Neuronal stem cell (in vitro differentiated cells): ENCODE measurements at regions not wholly inside any gene's neighbourhood (a gene's known extent, or its start where the extent isn't known, plus 50 kb on each side); places are given as distances from the start of the nearest gene placed in this dataset.

Experiments
- DNase-seq: peaks from one replicate; pipeline ENCODE4 v3.0.0-alpha.2; 2013; ENCODE audit warnings: low spot score
- H2AFZ ChIP-seq: one replicate; pipeline ENCODE4 v1.6.1; 2013; ENCODE audit warnings: mild to moderate bottlenecking, low read length, inconsistent platforms
- H2AK5ac ChIP-seq: 2 replicates; pipeline ENCODE4 v1.6.1; 2013; ENCODE audit warnings: low read depth, mild to moderate bottlenecking, inconsistent platforms, low read length, moderate library complexity, mixed read lengths
- H2BK120ac ChIP-seq: 2 replicates; pipeline ENCODE4 v1.6.1; 2013; ENCODE audit warnings: low read depth, mild to moderate bottlenecking, inconsistent platforms, low read length, moderate library complexity, mixed read lengths
- H2BK12ac ChIP-seq: one replicate; pipeline ENCODE4 v1.6.1; 2013; ENCODE audit warnings: low read length, inconsistent platforms
- H2BK15ac ChIP-seq: 2 replicates; pipeline ENCODE4 v1.6.1; 2013; ENCODE audit warnings: mild to moderate bottlenecking, low read length, inconsistent platforms, mixed read lengths
- H2BK5ac ChIP-seq: one replicate; pipeline ENCODE4 v1.6.1; 2013; ENCODE audit warnings: inconsistent platforms, mild to moderate bottlenecking, low read length, moderate library complexity
- H3K14ac ChIP-seq: one replicate; pipeline ENCODE4 v1.6.1; 2013; ENCODE audit warnings: low read length, inconsistent platforms
- H3K18ac ChIP-seq: 2 replicates; pipeline ENCODE4 v1.6.1; 2013; ENCODE audit warnings: low read length, inconsistent platforms
- H3K23ac ChIP-seq: 2 replicates; pipeline ENCODE4 v1.6.1; 2013; ENCODE audit warnings: low read depth, mild to moderate bottlenecking, mixed read lengths, low read length, inconsistent platforms; ENCODE audit not compliant: poor library complexity
- H3K27ac ChIP-seq: replicated peaks from 3 replicates; pipeline ENCODE4 v1.5.1; 2013; ENCODE audit warnings: low read length, inconsistent platforms
- H3K27me3 ChIP-seq, 3 experiments: 2 replicates each; pipeline ENCODE4 v1.6.1; 2013; ENCODE audit warnings: low read length in 3 of 3, mild to moderate bottlenecking in 2 of 3, inconsistent platforms in 1 of 3, low read depth in 1 of 3, mixed read lengths in 1 of 3, moderate library complexity in 1 of 3; ENCODE audit not compliant: control insufficient read depth in 3 of 3, insufficient read depth in 3 of 3
- H3K36me3 ChIP-seq, 2 donors: replicated peaks in 1 of 2; 2 replicates each; pipeline ENCODE4 v1.6.1; 2013; ENCODE audit warnings: low read length in 2 of 2; ENCODE audit not compliant: control insufficient read depth in 2 of 2, insufficient read depth in 2 of 2
- H3K4ac ChIP-seq: 2 replicates; pipeline ENCODE4 v1.6.1; 2013; ENCODE audit warnings: inconsistent platforms, mild to moderate bottlenecking, low read length, moderate library complexity
- H3K4me1 ChIP-seq, 2 donors: 1 replicate in 1 of 2; 2 replicates in 1 of 2; pipeline ENCODE4 v1.6.1; 2013; ENCODE audit warnings: low read length in 2 of 2, low read depth in 1 of 2; ENCODE audit not compliant: control insufficient read depth in 2 of 2, insufficient read depth in 1 of 2
- H3K4me2 ChIP-seq: one replicate; pipeline ENCODE4 v1.6.1; 2013; ENCODE audit warnings: mild to moderate bottlenecking, low read length, inconsistent platforms; ENCODE audit not compliant: insufficient read depth, poor library complexity, severe bottlenecking
- H3K4me3 ChIP-seq, 2 donors: 2 replicates each; pipeline ENCODE4 v1.5.1; 2013; ENCODE audit warnings: low read length in 2 of 2, mild to moderate bottlenecking in 2 of 2, inconsistent platforms in 1 of 2, moderate library complexity in 1 of 2
- H3K79me1 ChIP-seq: one replicate; pipeline ENCODE4 v1.6.1; 2013; ENCODE audit warnings: low read depth, mild to moderate bottlenecking, inconsistent platforms, low read length, moderate library complexity
- H3K9ac ChIP-seq: one replicate; pipeline ENCODE4 v1.6.1; 2013; ENCODE audit warnings: mild to moderate bottlenecking, low read depth, low read length, inconsistent platforms; ENCODE audit not compliant: poor library complexity
- H3K9me3 ChIP-seq, 2 donors: replicated peaks in 1 of 2; 2 replicates each; pipeline versions ENCODE3 to v1.6.1; 2013; ENCODE audit warnings: low read length in 2 of 2, mild to moderate bottlenecking in 2 of 2, inconsistent platforms in 1 of 2, low read depth in 1 of 2, mixed read lengths in 1 of 2, moderate library complexity in 1 of 2; ENCODE audit not compliant: control insufficient read depth in 2 of 2, insufficient read depth in 1 of 2
- H4K8ac ChIP-seq: one replicate; pipeline ENCODE4 v1.6.1; 2013; ENCODE audit warnings: low read depth, mild to moderate bottlenecking, inconsistent platforms, low read length, moderate library complexity
- H4K91ac ChIP-seq: one replicate; pipeline ENCODE4 v1.6.1; 2013; ENCODE audit warnings: low read length, low read depth, mild to moderate bottlenecking, inconsistent platforms; ENCODE audit not compliant: poor library complexity
- WGBS, 2 donors: extraction: QIAGEN DNeasy Blood & Tissue Kit; methylation state at CpG; one replicate each; pipeline ENCODE4 v1.1.7; 2013; ENCODE audit warnings: missing lambda C conversion rate in 2 of 2, mixed read lengths in 1 of 2; ENCODE audit not compliant: insufficient read length in 2 of 2, insufficient replicate concordance in 1 of 2; ENCODE audit errors: extremely low coverage in 2 of 2; 5-methylcytosine and 5-hydroxymethylcytosine counted together

- H3K4me2 ChIP-seq = no peak overlapping the region
- H3K9me3 ChIP-seq = peaks cover 0 to 2% of the 10 kb centered on the region in 2 donors
- WGBS, 2 donors = no CpG with 5 or more reads among the region's 26 CpGs
- no peak overlapping the region for H2BK120ac ChIP-seq
- no peaks in the 10 kb centered on the region for H3K4me1 ChIP-seq
- H3K4me3 ChIP-seq = no peak overlapping the region
- no peak overlapping the region for H3K4ac ChIP-seq
- H3K27ac ChIP-seq = no peak overlapping the region
- H2BK5ac ChIP-seq = no peak overlapping the region
- H4K91ac ChIP-seq = no peak overlapping the region
- H2BK15ac ChIP-seq = no peak overlapping the region
- H3K79me1 ChIP-seq = no peaks in the 10 kb centered on the region
- H3K9ac ChIP-seq = no peak overlapping the region
- H3K14ac ChIP-seq = no peak overlapping the region
- no peaks in the 10 kb centered on the region for H3K36me3 ChIP-seq
- H3K23ac ChIP-seq = no peak overlapping the region
- H3K18ac ChIP-seq = peak overlapping the region; percentile 11
- H3K27me3 ChIP-seq = no peaks in the 10 kb centered on the region
- H4K8ac ChIP-seq = no peak overlapping the region
- no peak overlapping the region for H2AFZ ChIP-seq
- no peak overlapping the region for H2BK12ac ChIP-seq
- peak overlapping the region; percentile 76 for H2AK5ac ChIP-seq
- no peak for DNase-seq
Measured at GRCh38 chr10:131625041-131625440, 275.8 kb upstream of the PPP2R2D start.

DNA sequence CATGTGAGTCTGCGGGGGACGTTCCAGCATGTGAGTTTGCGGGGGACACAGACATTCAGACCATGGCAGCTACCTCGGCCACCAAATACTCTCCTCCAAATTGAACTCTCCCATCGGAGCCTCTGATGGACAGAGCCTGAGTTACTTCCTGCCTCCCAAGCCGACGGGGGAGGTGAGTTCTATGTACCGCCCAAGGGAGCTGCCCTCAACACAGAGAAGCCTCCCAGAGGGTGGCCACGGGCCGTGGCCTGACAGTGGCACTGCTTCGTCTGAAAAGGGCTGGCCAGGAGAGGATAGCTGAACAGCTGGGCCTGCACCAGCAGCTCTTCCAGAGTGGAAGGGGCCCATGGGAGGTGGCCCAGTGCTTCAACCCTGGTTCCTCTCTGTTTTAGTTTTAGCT lies 274.5 kb upstream of the PPP2R2D start:
- Histone ChIP-seq H4K91ac (no peak overlapping the region), H2BK5ac (no peak overlapping the region), H2AK5ac (no peak overlapping the region), H3K18ac (no peak overlapping the region), H3K27ac (no peak overlapping the region), H3K9ac (no peak overlapping the region), H2BK15ac (no peak overlapping the region), H3K4me2 (no peak overlapping the region), H2BK12ac (no peak overlapping the region), H3K4ac (no peak overlapping the region), H3K4me1 (no peaks in the 10 kb centered on the region), H4K8ac (no peak overlapping the region), H3K79me1 (no peaks in the 10 kb centered on the region), H3K9me3 (peaks cover 0 to 2% of the 10 kb centered on the region in 2 donors), H2AFZ (no peak overlapping the region), H3K23ac (no peak overlapping the region), H3K27me3 (no peaks in the 10 kb centered on the region), H3K14ac (no peak overlapping the region), H2BK120ac (no peak overlapping the region), H3K4me3 (no peak overlapping the region), H3K36me3 (no peaks in the 10 kb centered on the region)
- WGBS, 2 donors = no CpG with 5 or more reads among the region's 11 CpGs
- DNase-seq = no peak

GRCh38 chr10:131629026-131629770 lies 271.6 kb upstream of the PPP2R2D start:
- no peak overlapping the region for H3K9ac ChIP-seq
- H3K4me3 ChIP-seq = no peak overlapping the region
- H3K27me3 ChIP-seq = no peaks in the 10 kb centered on the region
- no peak overlapping the region for H2BK12ac ChIP-seq
- H3K23ac ChIP-seq = no peak overlapping the region
- no peak overlapping the region for H2AFZ ChIP-seq
- DNase-seq = no peak
- no peak overlapping the region for H3K18ac ChIP-seq
- H4K91ac ChIP-seq = no peak overlapping the region
- H2AK5ac ChIP-seq = no peak overlapping the region
- no peak overlapping the region for H4K8ac ChIP-seq
- no peaks in the 10 kb centered on the region for H3K36me3 ChIP-seq
- H3K27ac ChIP-seq = no peak overlapping the region
- H2BK5ac ChIP-seq = no peak overlapping the region
- WGBS, 2 donors = no CpG with 5 or more reads among the region's 4 CpGs
- no peaks in the 10 kb centered on the region for H3K79me1 ChIP-seq
- no peak overlapping the region for H2BK120ac ChIP-seq
- H3K14ac ChIP-seq = no peak overlapping the region
- no peak overlapping the region for H3K4me2 ChIP-seq
- H2BK15ac ChIP-seq = no peak overlapping the region
- peaks cover 0 to 2% of the 10 kb centered on the region in 2 donors for H3K9me3 ChIP-seq
- no peak overlapping the region for H3K4ac ChIP-seq
- H3K4me1 ChIP-seq = no peaks in the 10 kb centered on the region

DNA sequence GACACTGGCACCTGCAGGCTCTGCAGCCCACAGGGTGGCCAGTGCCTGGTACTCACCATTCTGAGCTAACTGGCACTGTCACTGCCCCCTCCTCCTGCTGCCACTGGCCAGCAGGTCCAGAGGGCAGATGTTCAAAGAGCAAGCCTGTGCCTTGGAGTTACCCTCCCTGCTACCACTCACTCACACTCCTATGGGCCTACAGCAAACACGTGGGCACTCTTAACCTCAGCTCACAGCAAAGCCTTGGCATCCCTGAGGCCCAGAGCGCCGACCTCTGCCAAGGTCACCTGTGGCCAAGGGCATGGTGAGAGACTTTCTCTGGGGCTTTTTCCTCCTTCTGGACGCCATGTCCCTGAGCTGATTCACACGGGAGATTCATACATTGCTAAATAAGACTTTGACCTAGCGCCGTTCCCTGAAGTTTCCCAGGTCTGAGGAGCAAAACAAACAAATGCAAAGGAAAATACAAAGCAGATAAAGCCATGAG lies 270.0 kb upstream of the PPP2R2D start:
- no peak overlapping the region for H2BK120ac ChIP-seq
- H3K27me3 ChIP-seq = no peaks in the 10 kb centered on the region
- H3K79me1 ChIP-seq = no peaks in the 10 kb centered on the region
- H3K23ac ChIP-seq = no peak overlapping the region
- peaks cover 0 to 1% of the 10 kb centered on the region in 2 donors for H3K4me1 ChIP-seq
- no peak overlapping the region for H3K14ac ChIP-seq
- no peak for DNase-seq
- H2BK15ac ChIP-seq = no peak overlapping the region
- H3K27ac ChIP-seq = no peak overlapping the region
- peak overlapping the region; percentile 62 for H3K18ac ChIP-seq
- H3K4ac ChIP-seq = no peak overlapping the region
- no CpG with 5 or more reads among the region's 7 CpGs for WGBS, 2 donors
- H2AK5ac ChIP-seq = no peak overlapping the region
- no peak overlapping the region for H2BK12ac ChIP-seq
- no peak overlapping the region for H2AFZ ChIP-seq
- no peak overlapping the region for H3K4me3 ChIP-seq
- no peak overlapping the region for H2BK5ac ChIP-seq
- H4K8ac ChIP-seq = no peak overlapping the region
- no peaks in the 10 kb centered on the region for H3K36me3 ChIP-seq
- no peak overlapping the region for H4K91ac ChIP-seq
- no peak overlapping the region for H3K9ac ChIP-seq
- H3K9me3 ChIP-seq = peaks cover 0 to 2% of the 10 kb centered on the region in 2 donors
- H3K4me2 ChIP-seq = no peak overlapping the region
